ENCODE measurements at regions not wholly inside any gene's neighbourhood (a gene's known extent, or its start where the extent isn't known, plus 50 kb on each side); places are given as distances from the start of the nearest gene placed in this dataset.

DNA sequence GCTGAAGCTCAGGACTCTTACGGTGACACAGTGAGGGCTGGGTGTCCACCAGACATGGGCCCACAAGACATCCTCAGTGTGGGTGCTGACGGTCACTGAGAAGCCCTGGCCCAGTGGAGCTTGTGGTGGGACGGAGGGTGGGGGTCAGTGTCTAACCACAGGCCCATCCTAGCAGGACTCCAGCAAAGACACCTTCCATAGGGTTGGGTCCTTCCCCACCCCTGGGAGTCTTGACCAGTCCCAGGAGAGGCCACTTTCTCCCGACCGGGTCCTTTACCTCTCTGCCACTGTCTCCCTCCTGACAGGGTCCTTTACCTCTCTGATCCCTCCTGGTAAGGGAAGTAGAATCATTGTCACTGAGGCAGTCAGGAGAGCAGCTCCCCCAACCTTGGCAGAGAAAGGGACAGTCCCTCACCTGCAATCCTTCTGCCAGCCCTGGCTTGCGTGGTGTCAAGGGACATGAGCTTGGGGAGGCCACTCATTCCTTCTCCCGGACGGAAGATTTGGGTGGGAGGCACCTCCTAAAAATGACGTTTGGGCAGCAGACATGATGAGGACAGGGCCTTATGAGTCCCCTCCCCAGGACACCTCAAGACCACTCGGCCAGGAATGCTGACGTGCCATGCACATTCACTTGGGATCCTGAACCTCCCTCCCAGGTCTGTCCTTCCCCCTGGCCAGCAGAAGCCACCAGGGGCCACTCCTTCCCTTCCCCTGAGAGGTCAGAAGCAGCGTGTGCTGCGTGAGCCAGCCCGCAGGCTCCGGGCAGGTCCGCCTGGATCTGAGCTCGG is 91.5 kb upstream of the FGF3 start:
- TF ChIP-seq CTCF (IDR thresholded peaks at IDR 0.05) (no peak), POLR2A (IDR thresholded peaks at IDR 0.05) (no peak)

Measured in testis (tissue), 2 donors.